LNCaP clone FGC (cell line): ENCODE measurements at regions not wholly inside any gene's neighbourhood (a gene's known extent, or its start where the extent isn't known, plus 50 kb on each side); places are given as distances from the start of the nearest gene placed in this dataset.

Source experiments
- DNase-seq: peaks from one replicate; pipeline ENCODE4 v3.0.0-alpha.2; 2011; ENCODE audit warnings: low read depth
- H3K4me3 ChIP-seq: 2 replicates; pipeline ENCODE4 v1.5.1; 2011; ENCODE audit warnings: mild to moderate bottlenecking, low read depth, low read length, control low read depth
- TF ChIP-seq, protein P1 (sequence below): IDR thresholded peaks from 2 replicates; pipeline ENCODE4 v1.5.1; 2012; ENCODE audit warnings: mild to moderate bottlenecking; ENCODE audit not compliant: control insufficient read depth, insufficient read depth; ENCODE audit errors: extremely low read depth

DNA sequence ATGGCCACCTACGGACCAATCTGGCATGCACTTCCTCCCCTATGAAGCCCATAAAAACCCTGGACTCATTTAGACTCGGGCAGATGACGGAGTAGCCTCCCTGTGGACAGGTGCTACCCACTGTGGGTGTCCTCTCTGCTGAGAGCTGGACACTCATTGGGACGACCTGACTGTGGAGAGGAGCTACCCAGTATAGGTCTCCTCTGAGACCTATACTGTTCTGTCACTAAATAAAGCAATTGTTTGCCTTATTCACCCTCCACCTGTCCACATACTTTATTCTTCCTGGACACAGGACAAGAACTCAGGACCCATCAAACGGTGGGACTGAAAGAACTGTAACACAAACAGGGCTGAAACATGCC, 53.3 kb upstream of the CADM2 start:
- H3K4me3 ChIP-seq = no peak overlapping the region
- DNase-seq = no peak
- TF ChIP-seq, protein P1, sequence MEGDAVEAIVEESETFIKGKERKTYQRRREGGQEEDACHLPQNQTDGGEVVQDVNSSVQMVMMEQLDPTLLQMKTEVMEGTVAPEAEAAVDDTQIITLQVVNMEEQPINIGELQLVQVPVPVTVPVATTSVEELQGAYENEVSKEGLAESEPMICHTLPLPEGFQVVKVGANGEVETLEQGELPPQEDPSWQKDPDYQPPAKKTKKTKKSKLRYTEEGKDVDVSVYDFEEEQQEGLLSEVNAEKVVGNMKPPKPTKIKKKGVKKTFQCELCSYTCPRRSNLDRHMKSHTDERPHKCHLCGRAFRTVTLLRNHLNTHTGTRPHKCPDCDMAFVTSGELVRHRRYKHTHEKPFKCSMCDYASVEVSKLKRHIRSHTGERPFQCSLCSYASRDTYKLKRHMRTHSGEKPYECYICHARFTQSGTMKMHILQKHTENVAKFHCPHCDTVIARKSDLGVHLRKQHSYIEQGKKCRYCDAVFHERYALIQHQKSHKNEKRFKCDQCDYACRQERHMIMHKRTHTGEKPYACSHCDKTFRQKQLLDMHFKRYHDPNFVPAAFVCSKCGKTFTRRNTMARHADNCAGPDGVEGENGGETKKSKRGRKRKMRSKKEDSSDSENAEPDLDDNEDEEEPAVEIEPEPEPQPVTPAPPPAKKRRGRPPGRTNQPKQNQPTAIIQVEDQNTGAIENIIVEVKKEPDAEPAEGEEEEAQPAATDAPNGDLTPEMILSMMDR = no peak

DNA sequence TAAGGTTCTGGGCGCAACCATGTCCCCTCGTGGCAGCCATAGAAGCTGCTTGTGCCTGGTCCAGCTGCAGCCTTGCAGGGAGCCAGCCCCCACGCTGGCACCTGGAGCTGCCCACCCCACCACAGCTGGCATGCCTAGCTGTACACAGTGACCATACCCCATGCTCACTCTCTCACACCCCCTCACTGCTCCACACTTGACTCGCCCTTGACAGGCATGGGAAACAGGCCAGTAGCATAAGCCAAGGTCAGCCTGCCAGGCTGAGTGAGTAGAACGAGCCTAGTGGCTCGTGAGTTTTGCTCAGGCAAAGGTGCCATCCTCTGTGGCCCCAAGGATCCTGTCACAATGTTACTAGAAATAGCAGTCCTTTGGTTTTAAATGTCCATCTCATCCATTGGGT, 52.7 kb upstream of the CADM2 start:
- H3K4me3 ChIP-seq = no peak overlapping the region
- no peak for DNase-seq
- TF ChIP-seq, protein P1 = no peak
